GM04504 (cell line): ENCODE measurements at regions not wholly inside any gene's neighbourhood (a gene's known extent, or its start where the extent isn't known, plus 50 kb on each side); places are given as distances from the start of the nearest gene placed in this dataset.
A peak's percentile ranks its signal among the peaks of the same experiment; 100 is the strongest.

Source experiments
- DNase-seq: peaks from one replicate; pipeline ENCODE4 v3.0.0-alpha.2; 2012; ENCODE audit warnings: low read depth

- no peak for DNase-seq
These were observed 1355.6 kb downstream of the FAM133A start for GRCh38 chrX:95029571-95029970.

- no peak for DNase-seq
These were observed 1366.1 kb downstream of the FAM133A start for GRCh38 chrX:95040104-95040503.

GRCh38 chrX:95044331-95044730, 1370.3 kb downstream of the FAM133A start:
- no peak for DNase-seq

- no peak for DNase-seq
These were observed 1382.0 kb downstream of the FAM133A start for GRCh38 chrX:95055991-95056390.

GRCh38 chrX:95056901-95057300, 1382.9 kb downstream of the FAM133A start:
- no peak for DNase-seq

- no peak for DNase-seq
These were observed 1383.3 kb downstream of the FAM133A start for GRCh38 chrX:95057341-95057740.

GRCh38 chrX:95058815-95059214, 1384.8 kb downstream of the FAM133A start:
- DNase-seq, result peak; percentile 55

GRCh38 chrX:95059909-95060308, 1385.9 kb downstream of the FAM133A start:
- no peak for DNase-seq

GRCh38 chrX:95063554-95063953, 1389.5 kb downstream of the FAM133A start:
- DNase-seq, result no peak

GRCh38 chrX:95065151-95065550, 1391.1 kb downstream of the FAM133A start:
- DNase-seq, result no peak

- no peak for DNase-seq
These were observed 1397.0 kb downstream of the FAM133A start for GRCh38 chrX:95071052-95071451.

GRCh38 chrX:95071621-95072020, 1397.6 kb downstream of the FAM133A start:
- no peak for DNase-seq

GRCh38 chrX:95076449-95076848, 1402.4 kb downstream of the FAM133A start:
- no peak for DNase-seq

GRCh38 chrX:95101851-95102390, 1427.9 kb downstream of the FAM133A start:
- DNase-seq, result no peak

- no peak for DNase-seq
These were observed 1443.5 kb downstream of the FAM133A start for GRCh38 chrX:95117556-95117955.

- no peak for DNase-seq
These were observed 1472.0 kb downstream of the FAM133A start for GRCh38 chrX:95145848-95146490.

GRCh38 chrX:95152810-95153209, 1478.8 kb downstream of the FAM133A start:
- no peak for DNase-seq

- no peak for DNase-seq
These were observed 1482.6 kb downstream of the FAM133A start for GRCh38 chrX:95156566-95156965.
